ENCODE measurements at regions not wholly inside any gene's neighbourhood (a gene's known extent, or its start where the extent isn't known, plus 50 kb on each side); places are given as distances from the start of the nearest gene placed in this dataset.

- TF ChIP-seq FOXK2 (IDR thresholded peaks at IDR 0.05) = no peak
- TF ChIP-seq SP1 (IDR thresholded peaks at IDR 0.05) = no peak
- no peak for TF ChIP-seq ARNT (IDR thresholded peaks at IDR 0.05)
- TF ChIP-seq CTBP1 (IDR thresholded peaks at IDR 0.05; ENCODE audit: borderline replicate concordance) = no peak
- TF ChIP-seq BHLHE40 (IDR thresholded peaks at IDR 0.05; ENCODE audit: borderline replicate concordance) = no peak
- no peak for TF ChIP-seq SUZ12 (IDR thresholded peaks at IDR 0.05)
- no peak for TF ChIP-seq L3MBTL2 (conservative IDR thresholded peaks at IDR 0.05)
- TF ChIP-seq FOXA1 (IDR thresholded peaks at IDR 0.05) = no peak
- TF ChIP-seq ZNF384 (IDR thresholded peaks at IDR 0.05) = no peak
- no peak for TF ChIP-seq FOXM1 (IDR thresholded peaks at IDR 0.05; ENCODE audit: borderline replicate concordance)
- TF ChIP-seq HDGF (IDR thresholded peaks at IDR 0.05; ENCODE audit: borderline replicate concordance) = no peak
These were observed 136.8 kb downstream of the ZC3H11B start for GRCh38 chr1:219476116-219476515.

All from HEK293T (cell line).